GM10248 (cell line): ENCODE measurements at regions not wholly inside any gene's neighbourhood (a gene's known extent, or its start where the extent isn't known, plus 50 kb on each side); places are given as distances from the start of the nearest gene placed in this dataset.

Experiments
- CTCF ChIA-PET: fragments of 300-600 bp; sonication (Branson Sonifier 250); formaldehyde crosslinking; extraction: SDS; loops from one replicate; lab custom pipeline; 2021; ENCODE audit warnings: antibody characterized with exemption; lab: Yijun Ruan, JAX
- POLR2A ChIA-PET: fragments of 350-650 bp; sonication (Branson Sonifier 250); formaldehyde crosslinking; extraction: SDS; loops from one replicate; lab custom pipeline; 2020; ENCODE audit warnings: antibody characterized with exemption; lab: Yijun Ruan, JAX
- DNase-seq: peaks from one replicate; pipeline ENCODE4 v3.0.0; 2012; ENCODE audit errors: extremely low spot score
- TF ChIP-seq, protein P1 (sequence below): IDR thresholded peaks from 2 replicates; pipeline ENCODE4 v1.5.1; 2012; ENCODE audit warnings: mild to moderate bottlenecking, low read depth; ENCODE audit errors: extremely low read depth, missing control alignments, control extremely low read depth

DNA sequence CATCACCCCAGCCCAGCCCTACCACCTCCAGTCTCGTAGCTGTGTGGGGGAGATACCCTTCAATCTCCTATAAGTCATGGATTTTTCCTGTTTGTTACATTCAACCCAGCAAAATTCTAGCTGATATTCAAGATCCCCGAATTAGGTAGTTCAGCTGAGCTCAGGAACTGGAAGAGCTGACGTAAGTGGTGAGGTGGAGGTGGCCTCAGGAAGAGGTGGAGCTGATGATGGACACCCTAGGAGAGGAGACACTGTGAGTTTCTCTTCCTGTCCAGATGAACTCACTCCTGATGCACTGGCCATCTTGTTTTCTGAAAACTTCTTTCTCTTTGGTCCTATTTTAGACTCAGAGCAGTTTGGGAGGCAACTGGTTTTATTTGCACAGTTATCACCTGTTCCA, 90.5 kb upstream of the PITRM1 start:
- ChIA-PET POLR2A (no interaction called here), CTCF (interaction anchor here (1.0 to 1.1 kb wide), 2 partner anchors 17 to 365 kb away, joined by 3 to 4 read pairs; no protein-coding TSS in a partner anchor)
- no peak for DNase-seq
- TF ChIP-seq, protein P1, sequence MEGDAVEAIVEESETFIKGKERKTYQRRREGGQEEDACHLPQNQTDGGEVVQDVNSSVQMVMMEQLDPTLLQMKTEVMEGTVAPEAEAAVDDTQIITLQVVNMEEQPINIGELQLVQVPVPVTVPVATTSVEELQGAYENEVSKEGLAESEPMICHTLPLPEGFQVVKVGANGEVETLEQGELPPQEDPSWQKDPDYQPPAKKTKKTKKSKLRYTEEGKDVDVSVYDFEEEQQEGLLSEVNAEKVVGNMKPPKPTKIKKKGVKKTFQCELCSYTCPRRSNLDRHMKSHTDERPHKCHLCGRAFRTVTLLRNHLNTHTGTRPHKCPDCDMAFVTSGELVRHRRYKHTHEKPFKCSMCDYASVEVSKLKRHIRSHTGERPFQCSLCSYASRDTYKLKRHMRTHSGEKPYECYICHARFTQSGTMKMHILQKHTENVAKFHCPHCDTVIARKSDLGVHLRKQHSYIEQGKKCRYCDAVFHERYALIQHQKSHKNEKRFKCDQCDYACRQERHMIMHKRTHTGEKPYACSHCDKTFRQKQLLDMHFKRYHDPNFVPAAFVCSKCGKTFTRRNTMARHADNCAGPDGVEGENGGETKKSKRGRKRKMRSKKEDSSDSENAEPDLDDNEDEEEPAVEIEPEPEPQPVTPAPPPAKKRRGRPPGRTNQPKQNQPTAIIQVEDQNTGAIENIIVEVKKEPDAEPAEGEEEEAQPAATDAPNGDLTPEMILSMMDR = no peak

DNA sequence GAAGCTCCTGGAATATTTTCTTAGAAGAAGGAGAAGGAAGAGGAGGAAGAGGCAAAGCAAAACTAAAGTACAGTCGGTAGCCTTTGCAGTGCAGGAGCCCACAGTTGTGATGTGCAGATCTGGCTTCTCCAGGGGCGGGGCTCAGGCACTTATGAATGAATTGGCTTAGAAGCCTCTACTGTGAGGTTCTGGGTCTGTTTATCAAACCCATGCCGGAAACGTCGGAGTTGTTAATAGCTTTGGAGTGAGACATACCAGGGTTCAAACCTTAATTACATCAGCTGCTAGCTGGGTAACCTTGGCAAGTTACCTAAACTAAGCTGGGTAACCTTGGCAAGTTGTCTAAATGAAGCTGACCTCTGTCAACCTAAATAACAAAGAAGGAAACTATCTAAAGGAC, 89.3 kb upstream of the PITRM1 start:
- POLR2A ChIA-PET = no interaction called here
- no peak for DNase-seq
- CTCF ChIA-PET = interaction anchor here (1.0 to 1.7 kb wide), 3 partner anchors 13 to 1395 kb away, joined by 3 to 5 read pairs (median 3); no protein-coding TSS in a partner anchor
- TF ChIP-seq, protein P1 = no peak

DNA sequence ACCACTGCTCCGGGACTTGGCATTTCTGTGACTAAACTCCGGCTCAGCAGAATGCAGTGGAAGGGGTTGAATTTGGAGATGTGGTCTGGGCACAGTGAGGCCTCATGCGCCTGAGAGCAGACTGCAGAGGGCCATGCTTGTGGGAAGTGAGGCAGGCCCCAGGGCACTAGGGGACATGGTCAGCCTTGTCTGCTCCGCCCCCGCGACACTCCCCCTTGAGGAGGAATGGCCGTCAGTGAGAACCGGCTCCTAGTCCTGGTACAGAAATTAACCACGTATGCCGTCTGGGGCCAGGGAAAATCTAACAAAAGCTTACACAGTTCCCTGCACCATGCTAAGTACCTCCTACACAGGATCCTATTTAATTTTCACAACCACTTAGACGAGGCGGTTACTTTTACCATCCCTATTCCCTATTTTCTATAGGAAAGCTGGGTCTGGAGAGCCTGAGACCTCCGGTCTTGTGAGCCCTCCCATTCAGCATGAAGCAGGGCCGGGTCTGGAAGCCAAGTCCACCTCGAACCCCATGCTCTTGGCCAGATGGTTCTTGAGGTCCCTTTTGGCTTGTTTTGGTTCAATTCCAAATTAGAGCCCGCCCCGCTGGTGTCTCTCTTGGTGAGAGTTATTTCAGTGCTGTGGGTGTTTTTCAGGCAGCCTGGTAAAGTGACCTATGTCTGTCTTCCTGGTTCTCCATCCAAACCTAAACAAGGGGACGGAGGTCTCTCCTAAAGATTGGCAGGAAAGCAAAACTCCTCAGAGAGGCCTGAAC, 87.7 kb upstream of the PITRM1 start:
- DNase-seq = no peak
- CTCF ChIA-PET = no interaction called here
- TF ChIP-seq, protein P1 = no peak
- POLR2A ChIA-PET = no interaction called here

DNA sequence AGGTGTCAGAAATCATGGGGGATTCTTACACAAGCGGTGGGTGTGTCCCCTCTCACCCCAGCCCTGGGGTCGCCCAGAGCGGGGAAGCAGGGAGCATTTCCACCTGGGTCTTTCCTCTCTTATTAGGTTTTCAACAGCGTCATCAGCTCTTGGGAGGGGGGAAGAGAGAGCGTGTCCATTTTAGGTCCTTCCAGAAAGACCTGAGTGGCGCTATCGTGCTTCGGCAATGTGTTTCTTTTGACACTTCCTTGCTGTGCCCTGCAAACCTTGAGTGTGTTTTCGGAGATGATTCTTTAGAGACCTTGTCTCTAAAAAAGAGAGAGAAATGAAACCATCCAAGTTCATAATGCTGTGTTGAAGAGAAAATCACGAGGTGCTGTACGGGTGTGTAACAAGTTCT, 86.9 kb upstream of the PITRM1 start:
- ChIA-PET POLR2A (no interaction called here), CTCF (no interaction called here)
- no peak for DNase-seq
- TF ChIP-seq, protein P1 = no peak

DNA sequence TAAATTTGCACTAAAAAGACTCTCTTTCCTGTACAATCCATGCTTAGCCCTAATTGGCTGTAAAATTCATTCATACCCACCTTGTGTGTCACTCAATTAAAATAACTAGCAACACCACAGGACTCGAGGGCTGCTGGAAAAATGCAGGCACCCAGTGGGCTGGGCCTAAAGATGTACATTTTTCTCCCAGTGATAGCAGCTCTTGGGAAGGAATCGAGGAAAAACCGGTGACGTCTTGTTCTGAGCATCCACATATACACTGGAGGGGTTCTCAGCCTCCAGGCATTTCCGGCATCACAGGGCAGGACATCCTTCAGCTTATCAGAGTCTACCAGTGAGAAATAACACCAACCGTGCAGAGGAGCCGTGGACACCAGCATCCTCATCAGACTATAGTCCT, 85.8 kb upstream of the PITRM1 start:
- POLR2A ChIA-PET = no interaction called here

DNA sequence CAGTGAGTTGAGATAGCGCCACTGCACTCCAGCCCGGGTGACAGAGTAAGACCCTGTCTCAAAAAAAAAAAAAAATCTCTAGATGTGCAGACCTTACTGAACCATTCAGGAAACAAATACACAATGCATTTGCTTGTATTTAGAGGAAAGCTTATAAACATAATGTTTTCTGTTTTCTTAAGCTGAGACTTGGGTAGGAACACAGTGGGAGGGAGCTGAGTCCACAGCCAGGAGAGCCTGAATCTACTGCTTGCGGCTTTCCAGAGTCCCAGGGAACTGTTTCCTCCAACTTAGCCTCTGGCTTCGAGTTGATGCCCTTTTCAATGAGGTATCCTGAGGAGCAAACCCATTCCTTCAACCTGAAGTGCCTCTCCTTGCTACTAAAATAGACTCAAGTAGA, 83.0 kb upstream of the PITRM1 start:
- ChIA-PET CTCF (interaction anchor here (0.7 to 1.2 kb wide), 2 partner anchors 15 kb away, joined by 3 read pairs; no protein-coding TSS in a partner anchor), POLR2A (interaction anchor here (0.5 kb wide), 1 partner anchor 1053 kb away, joined by 4 read pairs; no protein-coding TSS in a partner anchor)
- no peak for DNase-seq
- TF ChIP-seq, protein P1 = no peak

More for the DNA sequence above, 85.8 kb upstream of the PITRM1 start:
- DNase-seq = no peak
- TF ChIP-seq, protein P1 = no peak
- CTCF ChIA-PET = interaction anchor here (1.5 kb wide), 1 partner anchor 24 kb away, joined by 4 read pairs; no protein-coding TSS in a partner anchor
